GM21717 (cell line): ENCODE measurements at regions not wholly inside any gene's neighbourhood (a gene's known extent, or its start where the extent isn't known, plus 50 kb on each side); places are given as distances from the start of the nearest gene placed in this dataset.
"Not testable (repeated sequence)": the region's sequence is repeated elsewhere in the genome, so short reads cannot be mapped to it uniquely, and the experiment has no call there.

Experiments used
- ATAC-seq: cut with Tn5 transposase; IDR thresholded peaks from one replicate; pipeline ENCODE4 v1.9.1; 2021; ENCODE audit warnings: mild to moderate bottlenecking, moderate library complexity; ENCODE audit not compliant: unreplicated experiment

GRCh38 chr20:57988828-57989227 is 239.6 kb downstream of the ANKRD60 start:
- ATAC-seq, result no peak

GRCh38 chr20:57988422-57988821 is 240.0 kb downstream of the ANKRD60 start:
- no peak for ATAC-seq

DNA sequence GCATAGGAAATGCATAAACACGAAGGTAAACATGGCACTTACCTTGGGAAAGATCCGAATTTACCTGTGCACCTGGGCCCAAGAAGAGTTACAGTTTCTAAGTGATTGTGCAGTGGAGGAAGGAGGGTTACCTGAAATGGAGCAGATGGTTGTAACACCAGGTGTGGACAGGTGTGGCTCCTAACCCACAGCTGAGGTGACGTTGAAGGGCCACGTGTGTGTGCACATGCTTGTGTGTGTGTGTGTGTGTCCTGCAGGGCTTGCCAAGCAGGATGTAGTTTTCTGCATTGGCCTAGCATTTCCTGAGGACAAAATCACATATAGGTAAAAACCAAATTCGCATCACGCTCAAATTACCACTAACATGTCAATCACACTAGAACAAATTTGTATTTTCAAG is 240.8 kb downstream of the ANKRD60 start:
- ATAC-seq, result no peak

DNA sequence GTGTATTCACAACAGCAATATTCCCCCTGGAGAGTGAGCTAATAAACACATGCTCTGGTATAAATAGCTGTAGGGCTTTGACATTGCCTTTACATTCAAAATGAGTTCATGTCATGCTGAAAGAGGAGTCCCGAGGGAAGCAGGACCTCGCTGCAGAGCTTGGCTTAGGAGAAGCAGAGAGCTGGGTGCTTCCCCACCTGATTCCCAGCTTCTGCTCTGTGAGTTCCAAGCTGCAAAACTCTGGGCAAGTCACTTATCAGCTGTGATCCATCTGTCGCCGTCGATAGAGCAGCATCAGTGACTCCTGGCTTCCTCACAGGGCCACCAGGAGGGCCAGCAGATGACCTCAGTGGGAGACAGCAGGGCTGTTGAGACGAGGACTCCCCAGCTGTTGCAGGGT is 241.8 kb downstream of the ANKRD60 start:
- no peak for ATAC-seq

GRCh38 chr20:57985278-57985677 is 243.2 kb downstream of the ANKRD60 start:
- no peak for ATAC-seq

GRCh38 chr20:57983082-57983481 is 245.4 kb downstream of the ANKRD60 start:
- ATAC-seq, result no peak

DNA sequence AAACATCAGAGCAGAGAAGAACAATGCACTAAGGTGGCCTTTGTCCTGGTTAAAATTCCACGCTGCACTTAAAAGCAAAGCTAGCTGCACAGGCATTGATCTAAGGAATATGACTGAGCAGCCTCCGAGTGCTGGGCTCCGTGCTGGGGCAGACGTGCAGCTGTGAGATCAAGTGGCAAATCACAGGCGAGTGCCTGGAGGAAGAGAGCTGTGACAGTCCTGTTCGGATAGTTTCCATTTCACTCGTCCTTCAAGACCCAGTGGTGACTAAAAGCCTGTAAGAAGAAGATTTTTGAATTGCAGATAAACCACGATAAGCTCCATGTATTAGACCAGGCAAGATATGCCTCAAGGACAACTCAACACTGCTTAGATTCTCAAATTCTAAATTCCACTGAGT is 247.9 kb downstream of the ANKRD60 start:
- no peak for ATAC-seq

- ATAC-seq, result no peak
Measured at GRCh38 chr20:57977569-57977968, 250.9 kb downstream of the ANKRD60 start.

DNA sequence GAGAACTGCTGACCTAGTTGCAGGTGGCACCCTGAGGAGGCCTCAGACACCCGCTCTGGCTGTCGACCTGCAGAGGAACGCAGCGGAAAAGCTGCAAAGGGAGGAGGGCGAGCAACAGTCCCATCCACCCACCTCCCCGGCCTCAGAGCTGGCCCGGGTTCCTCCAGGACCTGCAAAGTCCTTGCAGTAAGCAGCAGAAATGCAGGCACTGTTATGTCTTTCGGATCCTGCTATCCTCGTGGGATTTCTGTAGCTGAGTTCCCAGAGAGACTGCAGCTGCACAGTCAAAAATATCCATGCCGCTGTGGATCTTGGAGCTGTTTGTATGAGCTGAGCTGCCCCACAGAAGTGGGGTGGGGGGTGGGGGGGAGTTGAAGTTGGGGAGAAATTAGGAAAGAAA is 251.3 kb downstream of the ANKRD60 start:
- ATAC-seq, result no peak

- no peak for ATAC-seq
Measured at GRCh38 chr20:57974863-57975262, 253.6 kb downstream of the ANKRD60 start.

DNA sequence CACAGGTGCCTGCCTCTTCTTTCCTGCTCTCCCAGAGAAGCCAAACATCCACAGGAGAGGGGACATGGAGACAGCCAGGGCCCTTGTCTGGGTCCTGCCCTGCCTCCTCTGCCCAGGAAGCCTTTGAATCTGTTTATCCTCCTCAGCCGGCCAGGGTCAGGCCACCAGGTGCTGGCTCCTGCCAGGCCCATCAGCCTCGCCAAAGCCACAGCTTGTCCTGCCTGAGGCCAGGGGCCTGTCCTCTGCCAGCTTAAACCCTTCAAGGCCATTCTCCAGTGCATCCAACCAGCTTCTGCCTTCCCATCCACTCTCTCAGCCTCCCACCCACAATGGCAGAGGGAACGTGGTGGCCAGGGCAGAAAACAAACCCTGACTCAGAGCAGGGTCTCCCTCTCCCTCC is 254.6 kb downstream of the ANKRD60 start:
- ATAC-seq, result no peak

DNA sequence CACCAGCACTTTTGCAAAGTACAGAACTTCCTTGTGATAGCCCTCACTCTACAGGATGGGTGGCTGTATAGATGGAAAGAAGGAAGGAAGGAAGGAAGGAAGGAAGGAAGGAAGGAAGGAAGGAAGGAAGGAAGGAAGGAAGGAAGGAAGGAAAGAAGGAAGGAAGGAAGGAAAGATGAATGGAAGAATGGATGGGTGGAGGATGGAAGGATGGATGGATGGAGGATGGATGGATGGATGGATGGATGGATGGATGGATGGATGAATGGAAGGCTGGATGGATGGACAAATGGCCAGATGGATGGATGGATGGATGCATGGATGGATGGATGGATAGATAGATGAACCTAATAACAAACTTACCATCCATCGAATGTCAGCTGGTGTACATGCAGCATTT is 256.9 kb downstream of the ANKRD60 start:
- not testable (repeated sequence) for ATAC-seq

- ATAC-seq, result no peak
Measured at GRCh38 chr20:57970856-57971255, 257.6 kb downstream of the ANKRD60 start.

- no peak for ATAC-seq
Measured at GRCh38 chr20:57970116-57970515, 258.3 kb downstream of the ANKRD60 start.

GRCh38 chr20:57968120-57968519 is 258.3 kb upstream of the PMEPA1 start:
- ATAC-seq, result no peak

GRCh38 chr20:57967364-57967763 is 257.5 kb upstream of the PMEPA1 start:
- no peak for ATAC-seq

GRCh38 chr20:57966620-57967019 is 256.8 kb upstream of the PMEPA1 start:
- no peak for ATAC-seq

DNA sequence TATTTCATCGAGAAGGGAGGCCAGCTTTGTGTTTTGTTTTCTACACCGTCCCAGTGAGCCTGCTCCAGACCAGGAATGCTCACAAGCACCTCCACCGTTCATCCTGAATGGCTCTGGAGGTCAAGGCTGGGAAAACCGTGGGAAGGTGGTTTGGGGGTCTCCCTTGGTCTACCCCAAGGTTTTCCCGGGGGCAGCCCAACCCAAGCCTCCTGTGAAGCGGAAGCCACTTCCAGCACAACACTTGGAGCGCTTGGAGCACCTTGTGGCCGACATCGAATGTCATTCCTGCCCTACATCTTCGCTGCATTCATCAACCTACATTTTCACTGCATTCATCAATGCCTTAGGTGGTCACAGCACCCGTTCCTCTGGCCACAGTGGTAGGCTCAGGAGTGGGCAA is 255.6 kb upstream of the PMEPA1 start:
- no peak for ATAC-seq

- no peak for ATAC-seq
Measured at GRCh38 chr20:57964011-57964862, 254.4 kb upstream of the PMEPA1 start.

- no peak for ATAC-seq
Measured at GRCh38 chr20:57960803-57961575, 251.2 kb upstream of the PMEPA1 start.

DNA sequence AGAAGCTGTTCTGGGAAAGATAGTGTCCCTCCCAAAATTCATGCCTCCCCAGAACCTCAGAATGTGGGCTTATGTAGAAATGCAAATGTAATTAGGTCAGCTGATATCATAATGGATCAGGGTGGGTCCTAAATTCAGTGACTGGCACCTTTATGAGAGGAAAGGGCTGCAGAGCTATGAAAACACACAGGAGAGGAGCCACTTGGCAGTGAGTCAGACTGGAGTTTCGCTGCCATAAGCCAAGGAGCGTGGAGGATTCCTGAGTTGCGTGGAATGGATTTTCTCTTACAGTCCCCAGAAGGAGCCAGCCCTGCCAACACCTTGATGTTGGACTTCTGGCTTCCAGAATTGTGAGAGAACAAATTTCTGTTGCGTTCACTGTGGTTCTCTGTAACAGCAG is 249.8 kb upstream of the PMEPA1 start:
- no peak for ATAC-seq

GRCh38 chr20:57959018-57959417 is 249.2 kb upstream of the PMEPA1 start:
- ATAC-seq, result no peak
